Heart left ventricle (tissue), 16 donors: ENCODE measurements at regions not wholly inside any gene's neighbourhood (a gene's known extent, or its start where the extent isn't known, plus 50 kb on each side); places are given as distances from the start of the nearest gene placed in this dataset.

Experiments
- ATAC-seq, 4 donors: fragments of 200-7000 bp; cut with Tn5 transposase; one replicate each; pipeline ENCODE4 v1.9.1; 2020 to 2022; ENCODE audit warnings: moderate library complexity in 4 of 4, mild to moderate bottlenecking in 3 of 4, moderate number of reproducible peaks in 1 of 4
- DNase-seq, 5 donors: peaks; one replicate each; pipeline ENCODE4 v3.0.0-alpha.2; 2020
- H3K27ac ChIP-seq, 12 donors: fragments of 200-600 bp; sonication (generic) in 4 of 12; one replicate each; pipeline versions ENCODE4 v1.5.0 to v1.8.0; 2016 to 2022; ENCODE audit warnings: mild to moderate bottlenecking in 2 of 12
- H3K27me3 ChIP-seq, 9 donors: fragments of 200-600 bp; sonication (generic) in 2 of 9; one replicate each; pipeline versions ENCODE4 v1.5.1 to v1.8.0; 2016 to 2022; ENCODE audit warnings: mild to moderate bottlenecking in 3 of 9
- H3K36me3 ChIP-seq, 9 donors: fragments of 200-600 bp; sonication (generic) in 2 of 9; one replicate each; pipeline versions ENCODE4 v1.5.0 to v1.8.0; 2018 to 2022; ENCODE audit warnings: mild to moderate bottlenecking in 2 of 9
- H3K4me1 ChIP-seq, 12 donors: fragments of 200-600 bp; sonication (generic) in 4 of 12; one replicate each; pipeline versions ENCODE4 v1.5.0 to v1.8.0; 2016 to 2022; ENCODE audit warnings: mild to moderate bottlenecking in 3 of 12
- H3K4me3 ChIP-seq, 12 donors: fragments of 200-600 bp; sonication (generic) in 4 of 12; one replicate each; pipeline versions ENCODE4 v1.5.0 to v1.8.0; 2017 to 2022; ENCODE audit warnings: mild to moderate bottlenecking in 9 of 12, moderate library complexity in 4 of 12
- H3K9me3 ChIP-seq, 12 donors: fragments of 200-600 bp; sonication (generic) in 4 of 12; one replicate each; pipeline versions ENCODE4 v1.5.0 to v1.8.0; 2016 to 2022; ENCODE audit warnings: mild to moderate bottlenecking in 1 of 12
- POLR2A ChIP-seq, 2 donors: fragments of 450-650 bp; IDR thresholded peaks; one replicate each; pipeline ENCODE4 v1.6.1; 2017; ENCODE audit warnings: antibody characterized with exemption in 2 of 2, mild to moderate bottlenecking in 2 of 2, moderate library complexity in 2 of 2
- WGBS, 4 donors: extraction: QIAGEN DNeasy Blood & Tissue Kit in 2 of 4; methylation state at CpG; one replicate each; pipeline versions ENCODE4 v1.1.5 to v1.1.7; 2013 to 2018; 5-methylcytosine and 5-hydroxymethylcytosine counted together
- intact Hi-C, 10 donors: fragments of 100-400 bp; cut with DNase I; formaldehyde crosslinking; loops; one replicate each; pipeline versions ENCODE4 v1.11.1 to v1.14.2; 2022
- TF ChIP-seq, protein P1 (sequence below), 12 donors: fragments of 200-600 bp; sonication (generic) in 4 of 12; IDR thresholded peaks; one replicate each; pipeline versions ENCODE4 v1.5.0 to v1.8.0; 2018 to 2022; ENCODE audit warnings: antibody characterized with exemption in 12 of 12, mild to moderate bottlenecking in 5 of 12
- donor health status: ischemic (EF 13 %, LVEDD 7.1; RV severe dilation, severe dysfunction).
- donor health status: healthy with polysubstance abuse.
- donor health status: DM: no; HTN: yes; CAD: no.
- donor health status: DM: no; HTN: no; CAD: no.
- donor health status: ischemic (EF 25% LVEDD 6.9; RV normal size, moderate dysfunction).
- donor health status: ischemic (EF 25% LVEDD 5.7; RV mildly dilated, moderate dysfunction).
- donor health status: healthy.
- donor health status: DM: yes; HTN: yes; CAD: no.
- donor health status: ischemic (EF 35%, LVEDD 5.7; RV mildly dilated, moderate dysfunction).
- donor health status: nonischemic (EF 11% LVEDD 7.7; RV severe dilation, severe dysfunction).
- donor health status: DM: yes; HTN: yes; CAD: no.
- donor health status: PGD.
- donor health status: ischemic (EF 29% LVEDD 5.4; RV normal size, mild dysfunction).
- donor health status: nonischemic (EF 23%, LVEDD 6.1; RV moderate dilation, normal function).

DNA sequence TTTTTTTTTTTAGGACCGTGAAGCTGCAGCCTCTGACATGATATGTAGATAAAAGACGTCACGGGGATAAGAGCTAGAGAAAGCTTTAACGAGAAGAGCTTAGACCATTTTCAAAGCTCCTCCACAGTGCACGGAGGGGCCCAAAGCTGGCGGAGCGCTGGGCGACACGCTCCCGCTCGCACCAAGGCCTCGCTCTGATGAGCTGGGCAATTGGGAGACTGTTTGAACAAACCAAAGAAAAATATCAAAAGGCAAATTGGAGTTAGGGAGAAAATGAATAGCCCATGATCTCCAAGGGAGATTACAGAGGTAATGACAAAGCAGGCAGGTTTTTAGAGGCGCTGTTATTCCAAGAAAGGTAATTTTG is 179.4 kb downstream of the SREK1 start:
- 75 to 77% (median 76%) methylated on average over 13 of the region's 13 CpGs for WGBS, 4 donors
- Histone ChIP-seq H3K27ac (peak overlapping the region in 11 of 12 donors; percentile 15 to 86 (median 58)), H3K4me3 (no peak overlapping the region), H3K9me3 (no peaks in the 10 kb centered on the region), H3K4me1 (peaks cover 0 to 41% (median 6%) of the 10 kb centered on the region in 12 donors), H3K36me3 (no peaks in the 10 kb centered on the region), H3K27me3 (no peaks in the 10 kb centered on the region)
- TF ChIP-seq POLR2A (IDR thresholded peaks at IDR 0.05) = no peak
- TF ChIP-seq, protein P1, sequence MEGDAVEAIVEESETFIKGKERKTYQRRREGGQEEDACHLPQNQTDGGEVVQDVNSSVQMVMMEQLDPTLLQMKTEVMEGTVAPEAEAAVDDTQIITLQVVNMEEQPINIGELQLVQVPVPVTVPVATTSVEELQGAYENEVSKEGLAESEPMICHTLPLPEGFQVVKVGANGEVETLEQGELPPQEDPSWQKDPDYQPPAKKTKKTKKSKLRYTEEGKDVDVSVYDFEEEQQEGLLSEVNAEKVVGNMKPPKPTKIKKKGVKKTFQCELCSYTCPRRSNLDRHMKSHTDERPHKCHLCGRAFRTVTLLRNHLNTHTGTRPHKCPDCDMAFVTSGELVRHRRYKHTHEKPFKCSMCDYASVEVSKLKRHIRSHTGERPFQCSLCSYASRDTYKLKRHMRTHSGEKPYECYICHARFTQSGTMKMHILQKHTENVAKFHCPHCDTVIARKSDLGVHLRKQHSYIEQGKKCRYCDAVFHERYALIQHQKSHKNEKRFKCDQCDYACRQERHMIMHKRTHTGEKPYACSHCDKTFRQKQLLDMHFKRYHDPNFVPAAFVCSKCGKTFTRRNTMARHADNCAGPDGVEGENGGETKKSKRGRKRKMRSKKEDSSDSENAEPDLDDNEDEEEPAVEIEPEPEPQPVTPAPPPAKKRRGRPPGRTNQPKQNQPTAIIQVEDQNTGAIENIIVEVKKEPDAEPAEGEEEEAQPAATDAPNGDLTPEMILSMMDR (IDR thresholded peaks at IDR 0.05) = no peak
- ATAC-seq = no peak
- intact Hi-C loops = loop anchor here in 6 of 10 donors (5.0 to 10.0 kb wide), 3 partner anchors 51 to 114 kb away; no protein-coding TSS in a partner anchor
- no peak for DNase-seq

DNA sequence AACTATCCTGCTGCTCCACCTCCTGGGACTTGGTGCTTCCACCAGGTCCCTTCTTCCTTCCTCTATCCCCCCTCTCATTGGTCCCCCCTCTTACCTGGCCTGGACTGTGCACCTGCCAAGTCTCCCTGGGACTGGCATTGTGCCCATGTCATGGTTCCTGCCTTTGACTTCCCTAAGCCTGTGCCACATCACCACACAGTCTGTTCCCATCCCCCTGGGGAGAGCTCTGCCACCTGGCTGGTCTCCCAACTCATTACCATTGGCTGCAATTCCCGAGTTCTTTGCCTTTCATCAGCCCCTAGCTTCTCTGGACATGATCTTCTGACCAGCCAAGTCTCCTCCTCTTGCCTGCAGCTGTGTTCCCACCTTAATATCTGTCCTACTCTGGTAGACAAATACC is 180.3 kb downstream of the SREK1 start:
- Histone ChIP-seq H3K4me3 (no peak overlapping the region), H3K4me1 (peaks cover 0 to 41% (median 6%) of the 10 kb centered on the region in 12 donors), H3K36me3 (no peaks in the 10 kb centered on the region), H3K27me3 (no peaks in the 10 kb centered on the region), H3K27ac (peak overlapping the region; percentile 46 to 87 (median 80)), H3K9me3 (no peaks in the 10 kb centered on the region)
- ATAC-seq = peak; percentile 81 to 90 (median 86)
- intact Hi-C loops = loop anchor here in 7 of 10 donors (2.0 to 10.0 kb wide), 5 partner anchors 42 to 113 kb away; no protein-coding TSS in a partner anchor
- TF ChIP-seq, protein P1 (IDR thresholded peaks at IDR 0.05) = peak in 1 of 12 donors; percentile 4
- TF ChIP-seq POLR2A (IDR thresholded peaks at IDR 0.05) = no peak
- 10 to 25% (median 22%) methylated on average over 1 of the region's 1 CpG for WGBS, 4 donors
- DNase-seq = peak; percentile 66 to 89 (median 73)

DNA sequence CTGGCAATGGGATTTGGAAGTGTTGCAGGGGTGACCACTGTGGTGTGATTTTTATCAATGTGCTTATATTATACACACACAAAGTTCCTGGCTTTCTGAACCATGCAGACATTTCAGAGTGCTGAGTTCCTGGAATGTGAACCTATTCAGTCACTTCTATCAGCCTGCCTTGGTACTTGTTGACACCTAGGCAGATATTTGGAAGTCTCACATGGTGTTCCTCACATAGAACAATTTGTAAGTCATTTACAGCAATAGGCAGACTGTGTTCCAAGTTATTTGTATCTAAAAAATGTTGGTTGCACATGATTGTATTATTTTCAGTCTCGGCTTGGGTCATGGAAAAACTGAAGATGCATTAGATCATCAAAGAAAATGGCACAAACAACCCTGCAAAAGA is 182.2 kb downstream of the SREK1 start:
- DNase-seq (no peak), ATAC-seq (peak; percentile 76 to 83 (median 82))
- intact Hi-C loops = loop anchor here in 6 of 10 donors (2.0 to 10.0 kb wide), 4 partner anchors 41 to 109 kb away; no protein-coding TSS in a partner anchor
- no peaks in the 10 kb centered on the region for H3K9me3 ChIP-seq
- peak overlapping the region; percentile 63 to 87 (median 80) for H3K27ac ChIP-seq
- H3K4me1 ChIP-seq = peaks cover 0 to 41% (median 7%) of the 10 kb centered on the region in 12 donors
- WGBS, 4 donors = 39 to 65% (median 46%) methylated on average over 1 of the region's 1 CpG
- TF ChIP-seq, protein P1 (IDR thresholded peaks at IDR 0.05) = no peak
- no peak for TF ChIP-seq POLR2A (IDR thresholded peaks at IDR 0.05)
- no peaks in the 10 kb centered on the region for H3K36me3 ChIP-seq
- H3K27me3 ChIP-seq = no peaks in the 10 kb centered on the region
- H3K4me3 ChIP-seq = no peak overlapping the region

DNA sequence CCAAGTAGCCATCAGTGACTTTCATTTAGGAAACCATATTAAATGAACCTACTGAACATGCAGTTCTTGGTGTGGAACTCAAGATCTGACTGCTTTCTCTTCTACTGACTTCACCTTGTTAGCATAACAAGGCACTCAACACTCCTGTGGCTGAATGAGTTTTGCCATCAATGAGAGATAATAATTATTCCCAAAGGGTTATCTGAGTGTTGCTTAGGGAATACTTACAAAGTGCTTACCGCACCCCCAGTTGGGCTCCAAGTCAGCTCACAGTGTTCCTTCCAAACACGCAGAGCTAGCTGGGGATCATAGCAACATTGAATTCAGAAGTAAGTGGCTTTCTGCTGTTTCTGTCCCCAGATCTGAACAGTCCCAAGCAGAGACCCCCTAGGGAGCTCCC is 182.9 kb downstream of the SREK1 start:
- peaks cover 0 to 41% (median 7%) of the 10 kb centered on the region in 12 donors for H3K4me1 ChIP-seq
- peak overlapping the region; percentile 52 to 87 (median 76) for H3K27ac ChIP-seq
- H3K27me3 ChIP-seq = no peaks in the 10 kb centered on the region
- WGBS, 4 donors = 52 to 70% (median 62%) methylated on average over 2 of the region's 2 CpGs
- DNase-seq (peak in 2 of 5 donors; percentile 31 to 37), ATAC-seq (peak in 3 of 4 donors; percentile 10 to 41 (median 38))
- H3K9me3 ChIP-seq = no peaks in the 10 kb centered on the region
- TF ChIP-seq POLR2A (IDR thresholded peaks at IDR 0.05) = no peak
- TF ChIP-seq, protein P1 (IDR thresholded peaks at IDR 0.05) = no peak
- no peaks in the 10 kb centered on the region for H3K36me3 ChIP-seq
- no peak overlapping the region for H3K4me3 ChIP-seq
- intact Hi-C loops = loop anchor here in 6 of 10 donors (2.0 to 10.0 kb wide), 4 partner anchors 40 to 108 kb away; no protein-coding TSS in a partner anchor
